ENCODE measurements at regions not wholly inside any gene's neighbourhood (a gene's known extent, or its start where the extent isn't known, plus 50 kb on each side); places are given as distances from the start of the nearest gene placed in this dataset.

GRCh38 chr1:177472567-177472966 lies 301.8 kb downstream of the BRINP2 start:
- TF ChIP-seq YY1 (IDR thresholded peaks at IDR 0.05) = no peak
- no peak for TF ChIP-seq CTCF (IDR thresholded peaks at IDR 0.05; ENCODE audit: low read depth, low read length, missing input control)
- TF ChIP-seq MAX (IDR thresholded peaks at IDR 0.05) = no peak
- TF ChIP-seq JUND (IDR thresholded peaks at IDR 0.05) = no peak
- TF ChIP-seq HNF4G (IDR thresholded peaks at IDR 0.05) = no peak
